WTC11 (cell line): ENCODE measurements at regions not wholly inside any gene's neighbourhood (a gene's known extent, or its start where the extent isn't known, plus 50 kb on each side); places are given as distances from the start of the nearest gene placed in this dataset.

ENCODE experiments used
- ATAC-seq: fragments of 200-7000 bp; cut with Tn5 transposase; 2 replicates; pipeline ENCODE4 v1.10.0; 2021; ENCODE audit warnings: mild to moderate bottlenecking, moderate library complexity
- CTCF ChIA-PET: fragments of 300-600 bp; sonication (Branson Sonifier 250); formaldehyde crosslinking; loops from one replicate; lab custom pipeline; 2021; ENCODE audit warnings: antibody characterized with exemption; lab: Charles Lee
- POLR2A ChIA-PET: fragments of 350-600 bp; sonication (Branson Sonifier 250); formaldehyde crosslinking; loops from one replicate; lab custom pipeline; 2021; ENCODE audit warnings: antibody characterized with exemption; lab: Charles Lee
- DNase-seq: peaks from one replicate; pipeline ENCODE4 v3.0.0; 2021; ENCODE audit warnings: low spot score
- H3K27ac Mint-ChIP-seq: 2 replicates; pipeline ENCODE4 v1.8.0; 2021; ENCODE audit warnings: mixed read lengths
- H3K27me3 Mint-ChIP-seq: 2 replicates; pipeline ENCODE4 v1.8.0; 2021; ENCODE audit warnings: low read depth, mild to moderate bottlenecking, moderate library complexity, mixed read lengths
- H3K36me3 Mint-ChIP-seq: 2 replicates; pipeline ENCODE4 v1.8.0; 2021; ENCODE audit warnings: mixed read lengths
- H3K4me1 Mint-ChIP-seq: 2 replicates; pipeline ENCODE4 v1.8.0; 2022; ENCODE audit warnings: mixed read lengths
- H3K4me3 Mint-ChIP-seq: 2 replicates; pipeline ENCODE4 v1.8.0; 2021; ENCODE audit warnings: mild to moderate bottlenecking, moderate library complexity, mixed read lengths
- H3K9me3 Mint-ChIP-seq: 2 replicates; pipeline ENCODE4 v1.8.0; 2021; ENCODE audit warnings: mixed read lengths
- ELF4 ChIP-seq: sonication (generic); formaldehyde crosslinking; IDR thresholded peaks from 2 replicates; pipeline ENCODE4 v1.8.1; 2022; ENCODE audit warnings: low read depth, mild to moderate bottlenecking, moderate library complexity, missing genetic modification reagents
- FOXK1 ChIP-seq: sonication (generic); formaldehyde crosslinking; IDR thresholded peaks from 2 replicates; pipeline ENCODE4 v1.8.0; 2022; ENCODE audit warnings: mild to moderate bottlenecking, moderate library complexity, missing genetic modification reagents
- GABPB1 ChIP-seq: sonication (generic); formaldehyde crosslinking; IDR thresholded peaks from 2 replicates; pipeline ENCODE4 v1.8.1; 2023; ENCODE audit warnings: mild to moderate bottlenecking, missing genetic modification reagents
- NFE2L1 ChIP-seq: sonication (generic); formaldehyde crosslinking; IDR thresholded peaks from 2 replicates; pipeline ENCODE4 v1.8.1; 2023; ENCODE audit warnings: missing genetic modification reagents
- NR2C2 ChIP-seq: sonication (generic); formaldehyde crosslinking; IDR thresholded peaks from 2 replicates; pipeline ENCODE4 v1.8.0; 2022; ENCODE audit warnings: mild to moderate bottlenecking, missing genetic modification reagents
- SP1 ChIP-seq: sonication (generic); formaldehyde crosslinking; conservative IDR thresholded peaks from 2 replicates; pipeline ENCODE4 v1.8.1; 2022; ENCODE audit warnings: missing genetic modification reagents
- TCF7 ChIP-seq: sonication (generic); formaldehyde crosslinking; IDR thresholded peaks from 2 replicates; pipeline ENCODE4 v1.8.0; 2022; ENCODE audit warnings: mild to moderate bottlenecking, low read depth, missing genetic modification reagents, moderate library complexity
- ZNF317 ChIP-seq: sonication (generic); formaldehyde crosslinking; IDR thresholded peaks from 2 replicates; pipeline ENCODE4 v1.8.1; 2023; ENCODE audit warnings: low read depth, mild to moderate bottlenecking, moderate library complexity, missing genetic modification reagents, borderline replicate concordance
- TF ChIP-seq, protein P1 (sequence below): sonication (generic); formaldehyde crosslinking; IDR thresholded peaks from 2 replicates; pipeline ENCODE4 v1.8.0; 2022; ENCODE audit warnings: missing genetic modification reagents
- TF ChIP-seq, protein P2 (sequence below): sonication (generic); formaldehyde crosslinking; IDR thresholded peaks from 2 replicates; pipeline ENCODE4 v1.8.0; 2022; ENCODE audit warnings: mild to moderate bottlenecking, missing genetic modification reagents
- TF ChIP-seq, protein P3 (sequence below): sonication (generic); formaldehyde crosslinking; IDR thresholded peaks from 2 replicates; pipeline ENCODE4 v1.8.1; 2022; ENCODE audit warnings: mild to moderate bottlenecking, missing genetic modification reagents, moderate library complexity, borderline replicate concordance
- TF ChIP-seq, protein P4 (sequence below): sonication (generic); formaldehyde crosslinking; IDR thresholded peaks from 2 replicates; pipeline ENCODE4 v1.8.1; 2023; ENCODE audit warnings: mild to moderate bottlenecking, moderate library complexity, missing genetic modification reagents
- TF ChIP-seq, protein P5 (sequence below): fragments of 250-450 bp; sonication (Bioruptor Pico); IDR thresholded peaks from 2 replicates; pipeline ENCODE4 v1.9.0; 2021; ENCODE audit warnings: mild to moderate bottlenecking
- TF ChIP-seq, protein P6 (sequence below): fragments of 250-450 bp; sonication (Bioruptor Pico); IDR thresholded peaks from 2 replicates; pipeline ENCODE4 v1.8.0; 2021; ENCODE audit warnings: mild to moderate bottlenecking

DNA sequence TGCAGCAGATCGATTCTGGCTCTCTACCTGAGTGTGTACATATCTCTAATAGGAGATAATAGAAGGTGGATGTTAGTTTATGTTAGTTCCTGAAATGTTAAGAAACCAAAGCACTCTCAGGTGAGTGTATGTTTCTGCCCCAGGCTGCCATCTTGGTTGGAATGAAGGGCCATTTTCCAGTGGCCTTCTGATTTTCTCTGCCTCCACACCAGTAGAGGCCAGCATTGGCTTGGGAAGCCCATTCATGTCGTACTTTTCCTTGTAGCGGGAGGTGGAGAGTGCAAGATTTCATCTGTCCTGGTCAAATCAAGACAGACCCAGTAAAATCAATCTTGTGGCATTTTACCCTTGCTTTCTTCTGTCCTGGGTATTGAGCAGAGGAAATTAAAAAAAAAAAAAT is 91.0 kb downstream of the GAS1 start:
- Mint-ChIP-seq H3K4me3 (no peak overlapping the region), H3K4me1 (peaks cover 34% of the 10 kb centered on the region), H3K9me3 (peaks cover 7% of the 10 kb centered on the region), H3K36me3 (no peaks in the 10 kb centered on the region), H3K27ac (no peak overlapping the region), H3K27me3 (peaks cover 7% of the 10 kb centered on the region)
- ATAC-seq (no peak), DNase-seq (no peak)
- ChIA-PET POLR2A (no interaction called here), CTCF (no interaction called here)
- no peak for TF ChIP-seq NFE2L1 (CRISPR knock-in tag)
- no peak for TF ChIP-seq ZNF317 (CRISPR knock-in tag)
- TF ChIP-seq NR2C2, result no peak

DNA sequence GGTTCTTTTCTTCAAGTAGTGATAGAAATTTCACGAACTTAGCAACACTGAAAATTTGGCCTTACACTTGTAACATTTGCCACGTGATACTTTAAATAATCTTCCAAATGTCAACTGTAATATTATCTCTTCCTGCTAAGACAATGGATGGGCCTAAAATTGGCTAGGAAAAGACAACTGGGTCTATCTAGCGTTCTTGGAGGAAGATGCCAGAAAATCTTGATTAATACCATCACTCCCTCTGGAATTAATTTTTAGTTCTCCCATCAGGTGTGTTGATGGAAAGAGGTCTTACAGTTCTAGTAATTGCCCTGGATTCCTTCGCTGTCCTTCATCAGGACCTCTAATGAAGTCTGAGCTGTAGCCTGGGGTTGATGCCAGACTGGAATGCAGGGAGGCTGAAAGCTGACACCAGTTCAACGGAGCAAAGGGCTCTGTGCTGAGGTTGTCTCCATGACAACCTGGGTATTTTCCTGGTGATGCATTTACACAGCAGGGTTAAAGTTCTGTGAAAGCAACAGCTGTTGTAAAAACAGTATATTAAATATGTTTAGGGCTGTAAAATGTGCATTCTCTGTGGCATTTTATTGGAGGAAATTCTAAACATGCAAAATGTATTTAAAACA is 92.3 kb downstream of the GAS1 start:
- peak; percentile 100 for ATAC-seq
- CTCF ChIA-PET, result interaction anchor here (0.8 to 1.2 kb wide), 5 partner anchors 47 to 421 kb away, joined by 3 to 6 read pairs (median 4); partner anchors contain the start of gene GAS1
- H3K4me3 Mint-ChIP-seq, result no peak overlapping the region
- peaks cover 12% of the 10 kb centered on the region for H3K9me3 Mint-ChIP-seq
- H3K36me3 Mint-ChIP-seq, result no peaks in the 10 kb centered on the region
- H3K4me1 Mint-ChIP-seq, result peaks cover 24% of the 10 kb centered on the region
- peak overlapping the region; percentile 35; the same call in 1 of the 2 replicates for H3K27ac Mint-ChIP-seq
- TF ChIP-seq, protein P1, sequence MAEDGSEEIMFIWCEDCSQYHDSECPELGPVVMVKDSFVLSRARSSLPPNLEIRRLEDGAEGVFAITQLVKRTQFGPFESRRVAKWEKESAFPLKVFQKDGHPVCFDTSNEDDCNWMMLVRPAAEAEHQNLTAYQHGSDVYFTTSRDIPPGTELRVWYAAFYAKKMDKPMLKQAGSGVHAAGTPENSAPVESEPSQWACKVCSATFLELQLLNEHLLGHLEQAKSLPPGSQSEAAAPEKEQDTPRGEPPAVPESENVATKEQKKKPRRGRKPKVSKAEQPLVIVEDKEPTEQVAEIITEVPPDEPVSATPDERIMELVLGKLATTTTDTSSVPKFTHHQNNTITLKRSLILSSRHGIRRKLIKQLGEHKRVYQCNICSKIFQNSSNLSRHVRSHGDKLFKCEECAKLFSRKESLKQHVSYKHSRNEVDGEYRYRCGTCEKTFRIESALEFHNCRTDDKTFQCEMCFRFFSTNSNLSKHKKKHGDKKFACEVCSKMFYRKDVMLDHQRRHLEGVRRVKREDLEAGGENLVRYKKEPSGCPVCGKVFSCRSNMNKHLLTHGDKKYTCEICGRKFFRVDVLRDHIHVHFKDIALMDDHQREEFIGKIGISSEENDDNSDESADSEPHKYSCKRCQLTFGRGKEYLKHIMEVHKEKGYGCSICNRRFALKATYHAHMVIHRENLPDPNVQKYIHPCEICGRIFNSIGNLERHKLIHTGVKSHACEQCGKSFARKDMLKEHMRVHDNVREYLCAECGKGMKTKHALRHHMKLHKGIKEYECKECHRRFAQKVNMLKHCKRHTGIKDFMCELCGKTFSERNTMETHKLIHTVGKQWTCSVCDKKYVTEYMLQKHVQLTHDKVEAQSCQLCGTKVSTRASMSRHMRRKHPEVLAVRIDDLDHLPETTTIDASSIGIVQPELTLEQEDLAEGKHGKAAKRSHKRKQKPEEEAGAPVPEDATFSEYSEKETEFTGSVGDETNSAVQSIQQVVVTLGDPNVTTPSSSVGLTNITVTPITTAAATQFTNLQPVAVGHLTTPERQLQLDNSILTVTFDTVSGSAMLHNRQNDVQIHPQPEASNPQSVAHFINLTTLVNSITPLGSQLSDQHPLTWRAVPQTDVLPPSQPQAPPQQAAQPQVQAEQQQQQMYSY (CRISPR knock-in tag), result no peak
- no peak for TF ChIP-seq SP1 (CRISPR knock-in tag)
- TF ChIP-seq, protein P2, sequence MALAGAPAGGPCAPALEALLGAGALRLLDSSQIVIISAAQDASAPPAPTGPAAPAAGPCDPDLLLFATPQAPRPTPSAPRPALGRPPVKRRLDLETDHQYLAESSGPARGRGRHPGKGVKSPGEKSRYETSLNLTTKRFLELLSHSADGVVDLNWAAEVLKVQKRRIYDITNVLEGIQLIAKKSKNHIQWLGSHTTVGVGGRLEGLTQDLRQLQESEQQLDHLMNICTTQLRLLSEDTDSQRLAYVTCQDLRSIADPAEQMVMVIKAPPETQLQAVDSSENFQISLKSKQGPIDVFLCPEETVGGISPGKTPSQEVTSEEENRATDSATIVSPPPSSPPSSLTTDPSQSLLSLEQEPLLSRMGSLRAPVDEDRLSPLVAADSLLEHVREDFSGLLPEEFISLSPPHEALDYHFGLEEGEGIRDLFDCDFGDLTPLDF (CRISPR knock-in tag), result no peak
- TF ChIP-seq, protein P3, sequence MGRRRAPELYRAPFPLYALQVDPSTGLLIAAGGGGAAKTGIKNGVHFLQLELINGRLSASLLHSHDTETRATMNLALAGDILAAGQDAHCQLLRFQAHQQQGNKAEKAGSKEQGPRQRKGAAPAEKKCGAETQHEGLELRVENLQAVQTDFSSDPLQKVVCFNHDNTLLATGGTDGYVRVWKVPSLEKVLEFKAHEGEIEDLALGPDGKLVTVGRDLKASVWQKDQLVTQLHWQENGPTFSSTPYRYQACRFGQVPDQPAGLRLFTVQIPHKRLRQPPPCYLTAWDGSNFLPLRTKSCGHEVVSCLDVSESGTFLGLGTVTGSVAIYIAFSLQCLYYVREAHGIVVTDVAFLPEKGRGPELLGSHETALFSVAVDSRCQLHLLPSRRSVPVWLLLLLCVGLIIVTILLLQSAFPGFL (CRISPR knock-in tag), result no peak
- H3K27me3 Mint-ChIP-seq, result peaks cover 7% of the 10 kb centered on the region
- peak; percentile 74 for DNase-seq
- POLR2A ChIA-PET, result no interaction called here

DNA sequence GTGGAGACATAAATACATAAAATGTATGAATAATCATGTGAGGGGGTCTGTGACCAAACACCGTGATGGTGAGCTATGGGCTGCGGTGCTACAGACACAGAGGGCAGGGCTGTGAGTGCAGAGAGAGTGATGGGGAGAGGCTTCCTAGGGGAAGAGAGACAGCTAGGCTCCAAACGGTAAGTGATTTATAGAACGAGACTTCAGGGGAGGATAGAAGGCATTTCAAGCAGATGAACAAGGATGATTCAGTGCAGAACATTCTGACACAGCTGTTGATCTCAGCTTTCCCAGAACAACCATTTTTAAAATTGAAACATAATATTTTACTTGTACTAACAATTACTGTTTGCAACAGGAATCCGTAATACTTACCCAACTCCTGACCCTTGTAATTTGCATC is 100.7 kb downstream of the GAS1 start:
- ChIA-PET POLR2A (no interaction called here), CTCF (no interaction called here)
- DNase-seq, result no peak
- no peaks in the 10 kb centered on the region for H3K27me3 Mint-ChIP-seq
- ATAC-seq, result no peak
- no peak overlapping the region for H3K27ac Mint-ChIP-seq
- H3K36me3 Mint-ChIP-seq, result no peaks in the 10 kb centered on the region
- H3K4me1 Mint-ChIP-seq, result no peaks in the 10 kb centered on the region
- peaks cover 13% of the 10 kb centered on the region for H3K9me3 Mint-ChIP-seq
- no peak overlapping the region for H3K4me3 Mint-ChIP-seq
- TF ChIP-seq, protein P4, sequence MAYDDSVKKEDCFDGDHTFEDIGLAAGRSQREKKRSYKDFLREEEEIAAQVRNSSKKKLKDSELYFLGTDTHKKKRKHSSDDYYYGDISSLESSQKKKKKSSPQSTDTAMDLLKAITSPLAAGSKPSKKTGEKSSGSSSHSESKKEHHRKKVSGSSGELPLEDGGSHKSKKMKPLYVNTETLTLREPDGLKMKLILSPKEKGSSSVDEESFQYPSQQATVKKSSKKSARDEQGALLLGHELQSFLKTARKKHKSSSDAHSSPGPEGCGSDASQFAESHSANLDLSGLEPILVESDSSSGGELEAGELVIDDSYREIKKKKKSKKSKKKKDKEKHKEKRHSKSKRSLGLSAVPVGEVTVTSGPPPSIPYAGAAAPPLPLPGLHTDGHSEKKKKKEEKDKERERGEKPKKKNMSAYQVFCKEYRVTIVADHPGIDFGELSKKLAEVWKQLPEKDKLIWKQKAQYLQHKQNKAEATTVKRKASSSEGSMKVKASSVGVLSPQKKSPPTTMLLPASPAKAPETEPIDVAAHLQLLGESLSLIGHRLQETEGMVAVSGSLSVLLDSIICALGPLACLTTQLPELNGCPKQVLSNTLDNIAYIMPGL, result no peak
- no peak for TF ChIP-seq TCF7 (CRISPR knock-in tag)
- TF ChIP-seq GABPB1 (CRISPR knock-in tag), result no peak
- TF ChIP-seq, protein P5, sequence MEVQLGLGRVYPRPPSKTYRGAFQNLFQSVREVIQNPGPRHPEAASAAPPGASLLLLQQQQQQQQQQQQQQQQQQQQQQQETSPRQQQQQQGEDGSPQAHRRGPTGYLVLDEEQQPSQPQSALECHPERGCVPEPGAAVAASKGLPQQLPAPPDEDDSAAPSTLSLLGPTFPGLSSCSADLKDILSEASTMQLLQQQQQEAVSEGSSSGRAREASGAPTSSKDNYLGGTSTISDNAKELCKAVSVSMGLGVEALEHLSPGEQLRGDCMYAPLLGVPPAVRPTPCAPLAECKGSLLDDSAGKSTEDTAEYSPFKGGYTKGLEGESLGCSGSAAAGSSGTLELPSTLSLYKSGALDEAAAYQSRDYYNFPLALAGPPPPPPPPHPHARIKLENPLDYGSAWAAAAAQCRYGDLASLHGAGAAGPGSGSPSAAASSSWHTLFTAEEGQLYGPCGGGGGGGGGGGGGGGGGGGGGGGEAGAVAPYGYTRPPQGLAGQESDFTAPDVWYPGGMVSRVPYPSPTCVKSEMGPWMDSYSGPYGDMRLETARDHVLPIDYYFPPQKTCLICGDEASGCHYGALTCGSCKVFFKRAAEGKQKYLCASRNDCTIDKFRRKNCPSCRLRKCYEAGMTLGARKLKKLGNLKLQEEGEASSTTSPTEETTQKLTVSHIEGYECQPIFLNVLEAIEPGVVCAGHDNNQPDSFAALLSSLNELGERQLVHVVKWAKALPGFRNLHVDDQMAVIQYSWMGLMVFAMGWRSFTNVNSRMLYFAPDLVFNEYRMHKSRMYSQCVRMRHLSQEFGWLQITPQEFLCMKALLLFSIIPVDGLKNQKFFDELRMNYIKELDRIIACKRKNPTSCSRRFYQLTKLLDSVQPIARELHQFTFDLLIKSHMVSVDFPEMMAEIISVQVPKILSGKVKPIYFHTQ, result no peak
- TF ChIP-seq ELF4, result no peak
- TF ChIP-seq FOXK1 (CRISPR knock-in tag), result no peak
- TF ChIP-seq, protein P6, sequence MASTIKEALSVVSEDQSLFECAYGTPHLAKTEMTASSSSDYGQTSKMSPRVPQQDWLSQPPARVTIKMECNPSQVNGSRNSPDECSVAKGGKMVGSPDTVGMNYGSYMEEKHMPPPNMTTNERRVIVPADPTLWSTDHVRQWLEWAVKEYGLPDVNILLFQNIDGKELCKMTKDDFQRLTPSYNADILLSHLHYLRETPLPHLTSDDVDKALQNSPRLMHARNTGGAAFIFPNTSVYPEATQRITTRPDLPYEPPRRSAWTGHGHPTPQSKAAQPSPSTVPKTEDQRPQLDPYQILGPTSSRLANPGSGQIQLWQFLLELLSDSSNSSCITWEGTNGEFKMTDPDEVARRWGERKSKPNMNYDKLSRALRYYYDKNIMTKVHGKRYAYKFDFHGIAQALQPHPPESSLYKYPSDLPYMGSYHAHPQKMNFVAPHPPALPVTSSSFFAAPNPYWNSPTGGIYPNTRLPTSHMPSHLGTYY, result no peak
